ENCODE measurements at regions not wholly inside any gene's neighbourhood (a gene's known extent, or its start where the extent isn't known, plus 50 kb on each side); places are given as distances from the start of the nearest gene placed in this dataset.
"Not testable (repeated sequence)": the region's sequence is repeated elsewhere in the genome, so short reads cannot be mapped to it uniquely, and the experiment has no call there.

GRCh38 chr3:86410587-86410986 lies 580.4 kb downstream of the VGLL3 start:
- ChIA-PET CTCF (no interaction called here), POLR2A (no interaction called here)
- DNase-seq, result no peak
- H3K36me3 Mint-ChIP-seq (ENCODE audit: low read depth), result no peaks in the 10 kb centered on the region
- no peak overlapping the region for H3K27ac Mint-ChIP-seq
- no peaks in the 10 kb centered on the region for H3K4me1 Mint-ChIP-seq
- H3K9me3 Mint-ChIP-seq, result peaks cover 2% of the 10 kb centered on the region
- H3K27me3 Mint-ChIP-seq, result no peaks in the 10 kb centered on the region
- H3K4me3 Mint-ChIP-seq, result no peak overlapping the region

GRCh38 chr3:86389759-86390158 lies 601.2 kb downstream of the VGLL3 start:
- DNase-seq; H3K4me3 Mint-ChIP-seq; CTCF ChIA-PET; H3K36me3 Mint-ChIP-seq (ENCODE audit: low read depth); H3K27ac Mint-ChIP-seq; H3K27me3 Mint-ChIP-seq; POLR2A ChIA-PET; H3K9me3 Mint-ChIP-seq; H3K4me1 Mint-ChIP-seq: not testable (repeated sequence)

- ChIA-PET POLR2A (no interaction called here), CTCF (interaction anchor here (0.6 kb wide), 1 partner anchor 616 kb away, joined by 3 read pairs; no protein-coding TSS in a partner anchor)
- no peak for DNase-seq
- H3K27ac Mint-ChIP-seq, result no peak overlapping the region
- H3K4me1 Mint-ChIP-seq, result no peaks in the 10 kb centered on the region
- no peaks in the 10 kb centered on the region for H3K36me3 Mint-ChIP-seq (ENCODE audit: low read depth)
- H3K4me3 Mint-ChIP-seq, result no peak overlapping the region
- H3K27me3 Mint-ChIP-seq, result no peaks in the 10 kb centered on the region
- peaks cover 3% of the 10 kb centered on the region for H3K9me3 Mint-ChIP-seq
Measured at GRCh38 chr3:86388820-86389219, 602.1 kb downstream of the VGLL3 start.

- H3K27ac Mint-ChIP-seq, result no peak overlapping the region
- H3K4me3 Mint-ChIP-seq, result no peak overlapping the region
- no peaks in the 10 kb centered on the region for H3K4me1 Mint-ChIP-seq
- ChIA-PET CTCF (no interaction called here), POLR2A (no interaction called here)
- H3K9me3 Mint-ChIP-seq, result peaks cover 11% of the 10 kb centered on the region
- no peak for DNase-seq
- H3K36me3 Mint-ChIP-seq (ENCODE audit: low read depth), result no peaks in the 10 kb centered on the region
- H3K27me3 Mint-ChIP-seq, result no peaks in the 10 kb centered on the region
Measured at GRCh38 chr3:86382556-86382955, 608.4 kb downstream of the VGLL3 start.

- DNase-seq, result no peak
- CTCF ChIA-PET, result no interaction called here
- peaks cover 11% of the 10 kb centered on the region for H3K9me3 Mint-ChIP-seq
- H3K27ac Mint-ChIP-seq, result no peak overlapping the region
- no peak overlapping the region for H3K4me3 Mint-ChIP-seq
- POLR2A ChIA-PET, result no interaction called here
- no peaks in the 10 kb centered on the region for H3K27me3 Mint-ChIP-seq
- H3K4me1 Mint-ChIP-seq, result no peaks in the 10 kb centered on the region
- no peaks in the 10 kb centered on the region for H3K36me3 Mint-ChIP-seq (ENCODE audit: low read depth)
Measured at GRCh38 chr3:86381247-86381646, 609.7 kb downstream of the VGLL3 start.

- DNase-seq, result no peak
- CTCF ChIA-PET, result no interaction called here
- H3K36me3 Mint-ChIP-seq (ENCODE audit: low read depth), result no peaks in the 10 kb centered on the region
Measured at GRCh38 chr3:86379280-86379679, 611.7 kb downstream of the VGLL3 start.

GRCh38 chr3:86378829-86379228 lies 612.1 kb downstream of the VGLL3 start:
- peaks cover 10% of the 10 kb centered on the region for H3K9me3 Mint-ChIP-seq
- H3K27me3 Mint-ChIP-seq, result no peaks in the 10 kb centered on the region
- no peak overlapping the region for H3K27ac Mint-ChIP-seq
- ChIA-PET POLR2A (no interaction called here), CTCF (no interaction called here)
- no peak overlapping the region for H3K4me3 Mint-ChIP-seq
- H3K4me1 Mint-ChIP-seq, result no peaks in the 10 kb centered on the region
- H3K36me3 Mint-ChIP-seq (ENCODE audit: low read depth), result no peaks in the 10 kb centered on the region
- DNase-seq, result no peak

More at GRCh38 chr3:86379280-86379679, 611.7 kb downstream of the VGLL3 start:
- POLR2A ChIA-PET, result no interaction called here
- Mint-ChIP-seq H3K27ac (no peak overlapping the region), H3K4me3 (no peak overlapping the region), H3K4me1 (no peaks in the 10 kb centered on the region), H3K27me3 (no peaks in the 10 kb centered on the region), H3K9me3 (peaks cover 11% of the 10 kb centered on the region)

GRCh38 chr3:86335566-86335965 lies 655.4 kb downstream of the VGLL3 start:
- H3K4me3 Mint-ChIP-seq; H3K36me3 Mint-ChIP-seq (ENCODE audit: low read depth); H3K4me1 Mint-ChIP-seq; POLR2A ChIA-PET; H3K27ac Mint-ChIP-seq; H3K9me3 Mint-ChIP-seq; H3K27me3 Mint-ChIP-seq; CTCF ChIA-PET; DNase-seq: not testable (repeated sequence)

- Mint-ChIP-seq H3K4me1 (no peaks in the 10 kb centered on the region), H3K36me3 (ENCODE audit: low read depth) (no peaks in the 10 kb centered on the region), H3K4me3 (no peak overlapping the region), H3K9me3 (peaks cover 5% of the 10 kb centered on the region), H3K27me3 (no peaks in the 10 kb centered on the region), H3K27ac (no peak overlapping the region)
- DNase-seq, result no peak
- ChIA-PET CTCF (no interaction called here), POLR2A (no interaction called here)
Measured at GRCh38 chr3:86333636-86334035, 657.3 kb downstream of the VGLL3 start.

- CTCF ChIA-PET, result no interaction called here
- H3K36me3 Mint-ChIP-seq (ENCODE audit: low read depth), result no peaks in the 10 kb centered on the region
- no peaks in the 10 kb centered on the region for H3K27me3 Mint-ChIP-seq
- no peak for DNase-seq
- H3K27ac Mint-ChIP-seq, result no peak overlapping the region
- H3K4me3 Mint-ChIP-seq, result no peak overlapping the region
- no peaks in the 10 kb centered on the region for H3K4me1 Mint-ChIP-seq
- POLR2A ChIA-PET, result no interaction called here
- H3K9me3 Mint-ChIP-seq, result peaks cover 3% of the 10 kb centered on the region
Measured at GRCh38 chr3:86303935-86304334, 687.0 kb downstream of the VGLL3 start.

- no peak for DNase-seq
- Mint-ChIP-seq H3K27ac (no peak overlapping the region), H3K27me3 (no peaks in the 10 kb centered on the region), H3K4me1 (no peaks in the 10 kb centered on the region), H3K36me3 (ENCODE audit: low read depth) (no peaks in the 10 kb centered on the region), H3K9me3 (peaks cover 13% of the 10 kb centered on the region), H3K4me3 (no peak overlapping the region)
- ChIA-PET POLR2A (no interaction called here), CTCF (no interaction called here)
Measured at GRCh38 chr3:86282106-86282787, 708.7 kb downstream of the VGLL3 start.

- ChIA-PET POLR2A (no interaction called here), CTCF (no interaction called here)
- H3K4me3 Mint-ChIP-seq, result no peak overlapping the region
- H3K36me3 Mint-ChIP-seq (ENCODE audit: low read depth), result no peaks in the 10 kb centered on the region
- no peaks in the 10 kb centered on the region for H3K27me3 Mint-ChIP-seq
- no peaks in the 10 kb centered on the region for H3K4me1 Mint-ChIP-seq
- no peak for DNase-seq
- H3K27ac Mint-ChIP-seq, result no peak overlapping the region
- H3K9me3 Mint-ChIP-seq, result peaks cover 5% of the 10 kb centered on the region
Measured at GRCh38 chr3:86269364-86270155, 721.4 kb downstream of the VGLL3 start.

- no peaks in the 10 kb centered on the region for H3K27me3 Mint-ChIP-seq
Measured at GRCh38 chr3:86257955-86258641, 732.9 kb downstream of the VGLL3 start.

More at GRCh38 chr3:86257955-86258641, 732.9 kb downstream of the VGLL3 start:
- Mint-ChIP-seq H3K4me1 (no peaks in the 10 kb centered on the region), H3K36me3 (ENCODE audit: low read depth) (no peaks in the 10 kb centered on the region), H3K27ac (no peak overlapping the region), H3K4me3 (no peak overlapping the region), H3K9me3 (peaks cover 7% of the 10 kb centered on the region)
- no peak for DNase-seq
- POLR2A ChIA-PET, result no interaction called here
- CTCF ChIA-PET, result no interaction called here

Data from activated CD4-positive, alpha-beta T cell treated with anti-CD3 and anti-CD28 coated beads, Interleukin-2, amount 10 ng/mL, durations not matched to agents 7 days and 5 days (primary cell).